ENCODE measurements at regions not wholly inside any gene's neighbourhood (a gene's known extent, or its start where the extent isn't known, plus 50 kb on each side); places are given as distances from the start of the nearest gene placed in this dataset.
A peak's percentile ranks its signal among the peaks of the same experiment; 100 is the strongest.

GRCh38 chr9:82504620-82505019 is 516.0 kb downstream of the SPATA31D1 start:
- no peak for DNase-seq (ENCODE audit: extremely low read depth in 1 of 11, low read depth in 9 of 11, low spot score in 4 of 11)

GRCh38 chr9:82511626-82512025 is 523.1 kb downstream of the SPATA31D1 start:
- no peak for DNase-seq (ENCODE audit: extremely low read depth in 1 of 11, low read depth in 9 of 11, low spot score in 4 of 11)

- no peak for DNase-seq (ENCODE audit: extremely low read depth in 1 of 11, low read depth in 9 of 11, low spot score in 4 of 11)
These were observed 524.2 kb downstream of the SPATA31D1 start for GRCh38 chr9:82512728-82513127.

GRCh38 chr9:82513242-82513751 is 524.7 kb downstream of the SPATA31D1 start:
- peak in 1 of 11 donors; percentile 24 for DNase-seq (ENCODE audit: extremely low read depth in 1 of 11, low read depth in 9 of 11, low spot score in 4 of 11)

- DNase-seq (ENCODE audit: extremely low read depth in 1 of 11, low read depth in 9 of 11, low spot score in 4 of 11), result no peak
These were observed 525.6 kb downstream of the SPATA31D1 start for GRCh38 chr9:82513976-82514735.

- no peak for DNase-seq (ENCODE audit: extremely low read depth in 1 of 11, low read depth in 9 of 11, low spot score in 4 of 11)
These were observed 530.3 kb downstream of the SPATA31D1 start for GRCh38 chr9:82518868-82519267.

- DNase-seq (ENCODE audit: extremely low read depth in 1 of 11, low read depth in 9 of 11, low spot score in 4 of 11), result peak in 1 of 11 donors; percentile 57
These were observed 530.8 kb downstream of the SPATA31D1 start for GRCh38 chr9:82519332-82519731.

- DNase-seq (ENCODE audit: extremely low read depth in 1 of 11, low read depth in 9 of 11, low spot score in 4 of 11), result no peak
These were observed 535.8 kb downstream of the SPATA31D1 start for GRCh38 chr9:82524407-82524806.

- no peak for DNase-seq (ENCODE audit: extremely low read depth in 1 of 11, low read depth in 9 of 11, low spot score in 4 of 11)
These were observed 536.4 kb downstream of the RASEF start for GRCh38 chr9:82526577-82526976.

- no peak for DNase-seq (ENCODE audit: extremely low read depth in 1 of 11, low read depth in 9 of 11, low spot score in 4 of 11)
These were observed 531.1 kb downstream of the RASEF start for GRCh38 chr9:82531795-82532194.

GRCh38 chr9:82532504-82533180 is 530.3 kb downstream of the RASEF start:
- DNase-seq (ENCODE audit: extremely low read depth in 1 of 11, low read depth in 9 of 11, low spot score in 4 of 11), result no peak

GRCh38 chr9:82535432-82535998 is 527.4 kb downstream of the RASEF start:
- DNase-seq (ENCODE audit: extremely low read depth in 1 of 11, low read depth in 9 of 11, low spot score in 4 of 11), result no peak

GRCh38 chr9:82538634-82539033 is 524.3 kb downstream of the RASEF start:
- DNase-seq (ENCODE audit: extremely low read depth in 1 of 11, low read depth in 9 of 11, low spot score in 4 of 11), result no peak

GRCh38 chr9:82539146-82539545 is 523.8 kb downstream of the RASEF start:
- no peak for DNase-seq (ENCODE audit: extremely low read depth in 1 of 11, low read depth in 9 of 11, low spot score in 4 of 11)

GRCh38 chr9:82539856-82540579 is 522.9 kb downstream of the RASEF start:
- DNase-seq (ENCODE audit: extremely low read depth in 1 of 11, low read depth in 9 of 11, low spot score in 4 of 11), result no peak

GRCh38 chr9:82543726-82544125 is 519.2 kb downstream of the RASEF start:
- DNase-seq (ENCODE audit: extremely low read depth in 1 of 11, low read depth in 9 of 11, low spot score in 4 of 11), result no peak

GRCh38 chr9:82546136-82546535 is 516.8 kb downstream of the RASEF start:
- DNase-seq (ENCODE audit: extremely low read depth in 1 of 11, low read depth in 9 of 11, low spot score in 4 of 11), result peak in 1 of 11 donors; percentile 52

GRCh38 chr9:82547995-82548394 is 514.9 kb downstream of the RASEF start:
- DNase-seq (ENCODE audit: extremely low read depth in 1 of 11, low read depth in 9 of 11, low spot score in 4 of 11), result no peak

- no peak for DNase-seq (ENCODE audit: extremely low read depth in 1 of 11, low read depth in 9 of 11, low spot score in 4 of 11)
These were observed 513.6 kb downstream of the RASEF start for GRCh38 chr9:82549174-82549821.
